ENCODE measurements at regions not wholly inside any gene's neighbourhood (a gene's known extent, or its start where the extent isn't known, plus 50 kb on each side); places are given as distances from the start of the nearest gene placed in this dataset.
"Not testable (repeated sequence)": the region's sequence is repeated elsewhere in the genome, so short reads cannot be mapped to it uniquely, and the experiment has no call there.

DNA sequence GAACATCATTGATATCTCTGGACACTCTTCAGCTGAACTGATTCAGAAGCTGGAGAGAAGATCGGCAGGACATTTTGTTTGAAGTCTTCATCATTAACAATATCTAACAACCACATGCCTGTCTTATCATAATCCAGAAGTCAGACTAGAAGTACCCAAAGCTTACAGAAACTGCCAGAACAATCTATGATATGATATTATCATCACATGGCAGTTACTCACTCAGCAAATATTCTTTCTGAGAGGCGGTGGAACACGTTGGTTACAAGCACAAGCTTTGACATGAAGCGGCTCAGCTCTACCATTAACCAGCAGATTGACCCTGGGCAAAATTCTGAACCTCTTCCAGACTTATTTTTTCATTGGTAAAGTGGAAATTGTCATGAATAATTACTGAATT, 69.4 kb upstream of the KIT start:
- no peak for DNase-seq
- in situ Hi-C loops (cut with MboI; ENCODE audit: low pct_ligation_motif_present in 1 of 4, low pct_unique_long_range_greater_than_20kb in 1 of 4, low sequenced_read_pairs in 3 of 4) = no loop called here
- intact Hi-C loops (cut with DNase I; ENCODE audit: low total_unique reads) = no loop called here
- no peaks in the 10 kb centered on the region for H3K9me3 ChIP-seq
- TF ChIP-seq, protein P1, sequence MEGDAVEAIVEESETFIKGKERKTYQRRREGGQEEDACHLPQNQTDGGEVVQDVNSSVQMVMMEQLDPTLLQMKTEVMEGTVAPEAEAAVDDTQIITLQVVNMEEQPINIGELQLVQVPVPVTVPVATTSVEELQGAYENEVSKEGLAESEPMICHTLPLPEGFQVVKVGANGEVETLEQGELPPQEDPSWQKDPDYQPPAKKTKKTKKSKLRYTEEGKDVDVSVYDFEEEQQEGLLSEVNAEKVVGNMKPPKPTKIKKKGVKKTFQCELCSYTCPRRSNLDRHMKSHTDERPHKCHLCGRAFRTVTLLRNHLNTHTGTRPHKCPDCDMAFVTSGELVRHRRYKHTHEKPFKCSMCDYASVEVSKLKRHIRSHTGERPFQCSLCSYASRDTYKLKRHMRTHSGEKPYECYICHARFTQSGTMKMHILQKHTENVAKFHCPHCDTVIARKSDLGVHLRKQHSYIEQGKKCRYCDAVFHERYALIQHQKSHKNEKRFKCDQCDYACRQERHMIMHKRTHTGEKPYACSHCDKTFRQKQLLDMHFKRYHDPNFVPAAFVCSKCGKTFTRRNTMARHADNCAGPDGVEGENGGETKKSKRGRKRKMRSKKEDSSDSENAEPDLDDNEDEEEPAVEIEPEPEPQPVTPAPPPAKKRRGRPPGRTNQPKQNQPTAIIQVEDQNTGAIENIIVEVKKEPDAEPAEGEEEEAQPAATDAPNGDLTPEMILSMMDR (IDR thresholded peaks at IDR 0.05) = no peak
- TF ChIP-seq POLR2AphosphoS5 (IDR thresholded peaks at IDR 0.05) (no peak), EP300 (IDR thresholded peaks at IDR 0.05; ENCODE audit: low read depth) (no peak), POLR2A (IDR thresholded peaks at IDR 0.05) (no peak)
- 81 to 91% methylated on average over 3 to 4 of the region's 4 CpGs for WGBS, 2 donors (ENCODE audit: low coverage in 1 of 2)
- no peaks in the 10 kb centered on the region for H3K36me3 ChIP-seq
- H3K27ac ChIP-seq = no peak overlapping the region
- H3K27me3 ChIP-seq = no peaks in the 10 kb centered on the region
- no peak overlapping the region for H3K4me3 ChIP-seq
- H3K4me1 ChIP-seq = peaks cover 5 to 12% (median 6%) of the 10 kb centered on the region in 4 donors

DNA sequence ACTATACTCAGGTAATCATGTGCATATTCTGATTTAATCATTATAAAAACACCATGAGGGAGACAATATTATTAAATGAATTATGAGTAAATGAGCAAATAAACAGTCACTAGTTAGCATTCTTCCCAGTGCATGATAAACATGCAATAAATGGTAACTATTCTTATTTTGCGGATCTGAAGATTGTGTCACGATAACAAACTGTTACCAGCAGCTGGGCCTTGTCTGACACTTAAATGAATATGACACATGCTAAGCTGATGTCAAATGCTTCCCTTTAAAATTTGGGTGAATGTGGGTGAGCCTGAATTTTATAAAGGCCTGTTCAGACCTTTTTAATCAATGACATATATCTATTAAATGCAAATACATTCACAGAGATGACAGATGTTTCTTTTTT, 68.2 kb upstream of the KIT start:
- peaks cover 5 to 12% (median 6%) of the 10 kb centered on the region in 4 donors for H3K4me1 ChIP-seq
- H3K36me3 ChIP-seq = no peaks in the 10 kb centered on the region
- no peak overlapping the region for H3K27ac ChIP-seq
- no peaks in the 10 kb centered on the region for H3K9me3 ChIP-seq
- intact Hi-C loops (cut with DNase I; ENCODE audit: low total_unique reads) (no loop called here), in situ Hi-C loops (cut with MboI; ENCODE audit: low pct_ligation_motif_present in 1 of 4, low pct_unique_long_range_greater_than_20kb in 1 of 4, low sequenced_read_pairs in 3 of 4) (no loop called here)
- 75 to 85% methylated on average over 2 of the region's 2 CpGs for WGBS, 2 donors (ENCODE audit: low coverage in 1 of 2)
- TF ChIP-seq POLR2AphosphoS5 (IDR thresholded peaks at IDR 0.05) (no peak), POLR2A (IDR thresholded peaks at IDR 0.05) (no peak), EP300 (IDR thresholded peaks at IDR 0.05; ENCODE audit: low read depth) (no peak)
- TF ChIP-seq, protein P1 (IDR thresholded peaks at IDR 0.05) = no peak
- no peak for DNase-seq
- H3K27me3 ChIP-seq = no peaks in the 10 kb centered on the region
- no peak overlapping the region for H3K4me3 ChIP-seq

DNA sequence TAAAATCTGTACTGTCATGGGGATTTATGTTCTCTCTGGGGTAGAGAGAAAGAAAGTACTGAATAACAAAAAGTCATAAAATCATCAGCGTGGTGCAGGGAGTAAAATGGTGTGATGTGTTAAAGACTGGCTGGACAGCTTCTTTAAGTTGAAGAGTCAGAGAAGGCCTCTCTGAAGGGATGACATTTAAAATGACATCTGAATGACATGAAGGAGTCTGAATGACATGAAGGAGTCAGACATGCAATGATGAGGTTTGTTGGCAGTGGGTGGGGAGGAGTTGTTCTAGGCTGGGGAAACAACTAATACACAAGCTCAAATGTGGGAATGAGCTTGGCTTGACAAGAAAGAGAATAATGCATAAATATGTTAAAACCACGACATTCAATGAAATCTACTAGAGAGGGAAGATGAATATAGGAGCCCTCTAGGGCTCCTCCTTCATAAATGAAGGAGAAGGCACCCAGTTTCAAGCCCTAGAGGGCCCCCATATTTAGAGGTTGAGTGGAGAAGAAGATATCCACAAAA, 63.9 kb upstream of the KIT start:
- Histone ChIP-seq H3K4me1 (no peaks in the 10 kb centered on the region), H3K27me3 (no peaks in the 10 kb centered on the region), H3K4me3 (no peak overlapping the region), H3K27ac (no peak overlapping the region), H3K36me3 (no peaks in the 10 kb centered on the region), H3K9me3 (no peaks in the 10 kb centered on the region)
- TF ChIP-seq, protein P1 (IDR thresholded peaks at IDR 0.05) = no peak
- TF ChIP-seq EP300 (IDR thresholded peaks at IDR 0.05; ENCODE audit: low read depth) (no peak), POLR2AphosphoS5 (IDR thresholded peaks at IDR 0.05) (no peak), POLR2A (IDR thresholded peaks at IDR 0.05) (no peak)
- 72 to 75% methylated on average over 2 of the region's 2 CpGs for WGBS, 2 donors (ENCODE audit: low coverage in 1 of 2)
- in situ Hi-C loops (cut with MboI; ENCODE audit: low pct_ligation_motif_present in 1 of 4, low pct_unique_long_range_greater_than_20kb in 1 of 4, low sequenced_read_pairs in 3 of 4) = no loop called here
- intact Hi-C loops (cut with DNase I; ENCODE audit: low total_unique reads) = no loop called here
- no peak for DNase-seq

DNA sequence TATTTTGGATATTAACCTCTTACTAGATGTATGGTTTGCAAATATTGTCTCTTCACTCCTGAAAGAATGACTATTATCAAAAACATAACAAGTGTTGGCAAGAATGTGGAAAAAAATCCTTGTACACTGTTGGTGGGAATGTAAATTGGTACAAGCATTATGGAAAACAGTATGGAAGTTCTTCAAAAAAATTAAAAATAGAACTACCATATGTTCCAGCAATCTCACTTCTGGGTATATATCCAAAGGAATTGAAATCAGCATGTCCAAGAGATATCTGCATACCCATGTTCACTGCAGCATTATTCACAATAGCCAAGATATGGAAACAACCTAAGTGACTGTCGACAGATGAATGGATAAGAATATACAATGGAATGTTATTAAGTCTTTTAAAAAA, 61.6 kb upstream of the KIT start:
- H3K4me1 ChIP-seq = no peaks in the 10 kb centered on the region
- H3K27me3 ChIP-seq = no peaks in the 10 kb centered on the region
- no peak for TF ChIP-seq POLR2A (IDR thresholded peaks at IDR 0.05)
- TF ChIP-seq, protein P1 (IDR thresholded peaks at IDR 0.05) = no peak
- TF ChIP-seq POLR2AphosphoS5 (IDR thresholded peaks at IDR 0.05) = no peak
- TF ChIP-seq EP300 (IDR thresholded peaks at IDR 0.05; ENCODE audit: low read depth) = no peak
- H3K27ac ChIP-seq = no peak overlapping the region
- 79 to 80% methylated on average over 1 of the region's 1 CpG for WGBS, 2 donors (ENCODE audit: low coverage in 1 of 2)
- no peaks in the 10 kb centered on the region for H3K9me3 ChIP-seq
- H3K36me3 ChIP-seq = no peaks in the 10 kb centered on the region
- intact Hi-C loops (cut with DNase I; ENCODE audit: low total_unique reads) = no loop called here
- in situ Hi-C loops (cut with MboI; ENCODE audit: low pct_ligation_motif_present in 1 of 4, low pct_unique_long_range_greater_than_20kb in 1 of 4, low sequenced_read_pairs in 3 of 4) = no loop called here
- DNase-seq = no peak
- H3K4me3 ChIP-seq = no peak overlapping the region

DNA sequence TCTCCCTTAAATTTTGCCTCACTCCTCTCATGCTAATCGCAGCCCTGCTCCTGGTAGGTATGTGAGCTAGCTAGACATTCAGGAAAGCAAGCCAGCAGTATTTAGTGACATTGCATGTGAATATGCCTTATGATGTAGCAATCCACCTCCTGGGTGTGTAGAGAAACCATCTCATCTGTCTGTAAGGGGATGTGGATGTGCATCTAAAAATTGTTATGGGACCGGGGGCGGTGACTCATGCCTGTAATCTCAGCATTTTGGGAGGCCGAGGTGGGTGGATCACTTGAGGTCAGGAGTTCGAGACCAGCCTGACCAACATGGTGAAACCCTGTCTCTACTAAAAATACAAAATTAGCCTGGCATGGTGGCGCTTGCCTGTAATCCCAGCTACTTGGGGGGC, 60.1 kb upstream of the KIT start:
- 97% methylated on average over 4 to 6 of the region's 6 CpGs for WGBS, 2 donors (ENCODE audit: low coverage in 1 of 2)
- H3K4me1 ChIP-seq; H3K27me3 ChIP-seq; in situ Hi-C loops (cut with MboI; ENCODE audit: low pct_ligation_motif_present in 1 of 4, low pct_unique_long_range_greater_than_20kb in 1 of 4, low sequenced_read_pairs in 3 of 4); H3K27ac ChIP-seq; DNase-seq; H3K36me3 ChIP-seq; intact Hi-C loops (cut with DNase I; ENCODE audit: low total_unique reads); H3K4me3 ChIP-seq; H3K9me3 ChIP-seq: not testable (repeated sequence)

DNA sequence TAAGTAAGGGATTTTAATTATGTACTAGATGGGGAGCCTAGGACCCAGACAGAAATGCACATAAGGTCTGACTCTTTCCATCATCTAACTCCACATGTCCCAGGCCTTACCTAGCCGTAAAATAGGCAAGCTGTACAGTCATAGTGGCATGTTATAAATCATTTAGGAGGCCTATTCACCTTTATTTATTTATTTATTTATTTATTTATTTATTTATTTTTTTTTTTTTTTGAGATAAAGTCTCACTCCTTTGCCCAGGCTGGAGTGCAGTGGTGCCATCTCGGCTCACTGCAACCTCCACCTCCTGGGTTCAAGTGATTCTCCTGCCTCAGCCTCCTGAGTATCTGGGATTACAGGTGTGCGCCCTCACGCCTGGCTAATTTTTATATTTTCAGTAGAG, 55.6 kb upstream of the KIT start:
- H3K4me3 ChIP-seq; DNase-seq; H3K27me3 ChIP-seq; H3K4me1 ChIP-seq; H3K9me3 ChIP-seq; H3K27ac ChIP-seq; intact Hi-C loops (cut with DNase I; ENCODE audit: low total_unique reads); H3K36me3 ChIP-seq: not testable (repeated sequence)
- whole genome bisulfite sequencing, 2 donors (ENCODE audit: low coverage in 1 of 2) = 86% methylated on average over 4 of the region's 4 CpGs
- in situ Hi-C loops (cut with MboI; ENCODE audit: low pct_ligation_motif_present in 1 of 4, low pct_unique_long_range_greater_than_20kb in 1 of 4, low sequenced_read_pairs in 3 of 4) = loop anchor here in 1 of 4 donors (10.0 kb wide), 1 partner anchor 57 kb away; no protein-coding TSS in a partner anchor

All from transverse colon (tissue), 4 donors.